Coronary artery (tissue), 2 donors: ENCODE measurements at regions not wholly inside any gene's neighbourhood (a gene's known extent, or its start where the extent isn't known, plus 50 kb on each side); places are given as distances from the start of the nearest gene placed in this dataset.
"Not testable (repeated sequence)": the region's sequence is repeated elsewhere in the genome, so short reads cannot be mapped to it uniquely, and the experiment has no call there.

Experiments used
- DNase-seq: peaks from one replicate; pipeline ENCODE4 v3.0.0-alpha.2; 2017; ENCODE audit warnings: low spot score
- H3K27ac ChIP-seq, 2 donors: fragments of 200-600 bp; sonication (generic); one replicate each; pipeline ENCODE4 v1.5.1; 2016 to 2019
- H3K4me3 ChIP-seq: fragments of 200-600 bp; sonication (generic); 2 replicates; pipeline ENCODE4 v1.5.1; 2016; ENCODE audit warnings: mild to moderate bottlenecking, moderate library complexity
- CTCF ChIP-seq: fragments of 200-600 bp; sonication (generic); IDR thresholded peaks from one replicate; pipeline ENCODE4 v1.5.1; 2019; ENCODE audit warnings: antibody characterized with exemption

- no peak for TF ChIP-seq CTCF
- DNase-seq, result no peak
- Histone ChIP-seq H3K27ac (no peak overlapping the region), H3K4me3 (no peak overlapping the region)
Measured at GRCh38 chr9:85859765-85860164, 81.2 kb upstream of the NAA35 start.

- not testable (repeated sequence) for H3K4me3 ChIP-seq, H3K27ac ChIP-seq, DNase-seq
Measured at GRCh38 chr9:85861882-85862281, 79.1 kb upstream of the NAA35 start.

- Histone ChIP-seq H3K4me3 (no peak overlapping the region), H3K27ac (no peak overlapping the region)
- no peak for DNase-seq
- no peak for TF ChIP-seq CTCF
Measured at GRCh38 chr9:85863875-85864274, 77.1 kb upstream of the NAA35 start.

GRCh38 chr9:85871008-85871407 is 69.9 kb upstream of the NAA35 start:
- no peak for DNase-seq
- no peak overlapping the region for H3K4me3 ChIP-seq
- no peak overlapping the region for H3K27ac ChIP-seq
- no peak for TF ChIP-seq CTCF

GRCh38 chr9:85871683-85872082 is 69.3 kb upstream of the NAA35 start:
- not testable (repeated sequence) for H3K27ac ChIP-seq, H3K4me3 ChIP-seq, DNase-seq

GRCh38 chr9:85872463-85872862 is 68.5 kb upstream of the NAA35 start:
- H3K27ac ChIP-seq, result no peak overlapping the region
- no peak for DNase-seq
- no peak for TF ChIP-seq CTCF
- H3K4me3 ChIP-seq, result no peak overlapping the region

- TF ChIP-seq CTCF, result no peak
- no peak overlapping the region for H3K27ac ChIP-seq
- DNase-seq, result no peak
- H3K4me3 ChIP-seq, result no peak overlapping the region
Measured at GRCh38 chr9:85876628-85877027, 64.3 kb upstream of the NAA35 start.

- H3K4me3 ChIP-seq, H3K27ac ChIP-seq, DNase-seq: not testable (repeated sequence)
Measured at GRCh38 chr9:85878872-85879597, 61.9 kb upstream of the NAA35 start.

- DNase-seq, H3K4me3 ChIP-seq, H3K27ac ChIP-seq: not testable (repeated sequence)
Measured at GRCh38 chr9:85880507-85880906, 60.4 kb upstream of the NAA35 start.
